ENCODE measurements at regions not wholly inside any gene's neighbourhood (a gene's known extent, or its start where the extent isn't known, plus 50 kb on each side); places are given as distances from the start of the nearest gene placed in this dataset.

GRCh38 chr13:73272831-73273230 is 214.0 kb downstream of the KLF5 start:
- FAIRE-seq: no peak

GRCh38 chr13:73268306-73268705 is 209.5 kb downstream of the KLF5 start:
- no peak for FAIRE-seq

GRCh38 chr13:73266640-73267180 is 207.9 kb downstream of the KLF5 start:
- FAIRE-seq: no peak

GRCh38 chr13:73262862-73263627 is 204.2 kb downstream of the KLF5 start:
- FAIRE-seq: no peak

- no peak for FAIRE-seq
These were observed 203.0 kb downstream of the KLF5 start for GRCh38 chr13:73261739-73262216.

GRCh38 chr13:73259061-73260017 is 200.5 kb downstream of the KLF5 start:
- no peak for FAIRE-seq

GRCh38 chr13:73258406-73258805 is 199.6 kb downstream of the KLF5 start:
- FAIRE-seq: no peak

- no peak for FAIRE-seq
These were observed 196.0 kb downstream of the KLF5 start for GRCh38 chr13:73254827-73255226.

- FAIRE-seq: no peak
These were observed 192.9 kb downstream of the KLF5 start for GRCh38 chr13:73251626-73252265.

GRCh38 chr13:73250061-73250460 is 191.3 kb downstream of the KLF5 start:
- FAIRE-seq: no peak

- no peak for FAIRE-seq
These were observed 190.1 kb downstream of the KLF5 start for GRCh38 chr13:73248711-73249580.

GRCh38 chr13:73248154-73248553 is 189.3 kb downstream of the KLF5 start:
- no peak for FAIRE-seq

GRCh38 chr13:73245246-73245645 is 186.4 kb downstream of the KLF5 start:
- FAIRE-seq: no peak

GRCh38 chr13:73244467-73244866 is 185.7 kb downstream of the KLF5 start:
- no peak for FAIRE-seq

- no peak for FAIRE-seq
These were observed 183.8 kb downstream of the KLF5 start for GRCh38 chr13:73242515-73243015.

- FAIRE-seq: no peak
These were observed 181.4 kb downstream of the KLF5 start for GRCh38 chr13:73240193-73240592.

GRCh38 chr13:73235385-73235784 is 176.6 kb downstream of the KLF5 start:
- no peak for FAIRE-seq

- FAIRE-seq: no peak
These were observed 172.7 kb downstream of the KLF5 start for GRCh38 chr13:73231471-73231870.

- no peak for FAIRE-seq
These were observed 171.9 kb downstream of the KLF5 start for GRCh38 chr13:73230716-73231115.

GRCh38 chr13:73228546-73228945 is 169.7 kb downstream of the KLF5 start:
- FAIRE-seq: no peak

GRCh38 chr13:73225990-73226389 is 167.2 kb downstream of the KLF5 start:
- FAIRE-seq: no peak

- FAIRE-seq: no peak
These were observed 165.9 kb downstream of the KLF5 start for GRCh38 chr13:73224703-73225102.
